ENCODE measurements at regions not wholly inside any gene's neighbourhood (a gene's known extent, or its start where the extent isn't known, plus 50 kb on each side); places are given as distances from the start of the nearest gene placed in this dataset.

DNA sequence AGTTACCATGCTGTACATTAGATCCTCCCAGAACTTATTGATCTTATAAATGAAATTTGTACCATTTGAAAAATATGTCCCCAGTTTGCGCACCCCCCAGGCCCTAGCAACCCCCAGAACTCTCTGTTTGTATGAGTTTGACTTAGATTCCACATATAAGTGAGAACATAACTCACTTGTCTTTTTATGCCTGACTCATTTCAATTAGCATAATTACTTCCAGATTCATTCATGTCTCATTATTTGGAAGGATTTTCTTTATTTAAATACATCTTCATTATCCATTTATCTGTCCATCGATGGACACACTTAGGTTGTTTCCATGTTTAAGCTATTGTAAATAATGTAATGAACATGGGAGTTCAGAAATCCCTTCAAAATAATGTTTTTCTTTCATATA, 705.9 kb downstream of the CCDC85A start:
- no peak for ATAC-seq
- H3K4me3 Mint-ChIP-seq = no peak overlapping the region
- no peaks in the 10 kb centered on the region for H3K4me1 Mint-ChIP-seq (ENCODE audit: low read depth)
- no peak for DNase-seq
- no peaks in the 10 kb centered on the region for H3K27me3 Mint-ChIP-seq (ENCODE audit: low read depth)
- H3K36me3 Mint-ChIP-seq (ENCODE audit: insufficient read depth) = no peaks in the 10 kb centered on the region
- no peaks in the 10 kb centered on the region for H3K9me3 Mint-ChIP-seq

- Mint-ChIP-seq H3K4me3 (no peak overlapping the region), H3K4me1 (ENCODE audit: low read depth) (no peaks in the 10 kb centered on the region), H3K27me3 (ENCODE audit: low read depth) (no peaks in the 10 kb centered on the region), H3K36me3 (ENCODE audit: insufficient read depth) (no peaks in the 10 kb centered on the region), H3K9me3 (peaks cover 8% of the 10 kb centered on the region)
- DNase-seq (no peak), ATAC-seq (no peak)
Observed at GRCh38 chr2:56892382-56892781, 708.6 kb downstream of the CCDC85A start.

GRCh38 chr2:56898986-56899385, 715.2 kb downstream of the CCDC85A start:
- H3K4me1 Mint-ChIP-seq (ENCODE audit: low read depth) = no peaks in the 10 kb centered on the region
- peaks cover 13% of the 10 kb centered on the region for H3K9me3 Mint-ChIP-seq
- H3K4me3 Mint-ChIP-seq = no peak overlapping the region
- no peaks in the 10 kb centered on the region for H3K27me3 Mint-ChIP-seq (ENCODE audit: low read depth)
- ATAC-seq = no peak
- H3K36me3 Mint-ChIP-seq (ENCODE audit: insufficient read depth) = no peaks in the 10 kb centered on the region
- DNase-seq = no peak

DNA sequence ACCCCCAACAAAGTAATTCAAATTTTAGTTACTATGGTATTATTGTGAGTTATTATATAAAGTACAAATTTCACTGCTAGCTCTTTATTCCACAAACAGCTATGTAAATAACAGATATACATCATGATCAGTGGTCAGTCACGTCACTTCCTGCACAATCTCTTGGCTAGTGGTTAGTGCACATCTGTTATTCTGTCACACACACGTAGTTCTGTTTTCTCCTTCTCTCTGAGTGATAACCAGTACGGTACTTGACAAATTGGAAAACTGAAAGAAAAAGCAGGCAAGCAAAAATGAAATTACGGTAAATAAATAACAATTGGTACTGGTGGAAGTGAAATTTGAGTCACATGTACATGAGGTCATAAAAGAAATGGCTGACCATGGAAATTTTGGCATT, 728.7 kb downstream of the CCDC85A start:
- DNase-seq = no peak
- no peaks in the 10 kb centered on the region for H3K27me3 Mint-ChIP-seq (ENCODE audit: low read depth)
- no peaks in the 10 kb centered on the region for H3K4me1 Mint-ChIP-seq (ENCODE audit: low read depth)
- peaks cover 13% of the 10 kb centered on the region for H3K9me3 Mint-ChIP-seq
- ATAC-seq = no peak
- H3K4me3 Mint-ChIP-seq = no peak overlapping the region
- H3K36me3 Mint-ChIP-seq (ENCODE audit: insufficient read depth) = no peaks in the 10 kb centered on the region

DNA sequence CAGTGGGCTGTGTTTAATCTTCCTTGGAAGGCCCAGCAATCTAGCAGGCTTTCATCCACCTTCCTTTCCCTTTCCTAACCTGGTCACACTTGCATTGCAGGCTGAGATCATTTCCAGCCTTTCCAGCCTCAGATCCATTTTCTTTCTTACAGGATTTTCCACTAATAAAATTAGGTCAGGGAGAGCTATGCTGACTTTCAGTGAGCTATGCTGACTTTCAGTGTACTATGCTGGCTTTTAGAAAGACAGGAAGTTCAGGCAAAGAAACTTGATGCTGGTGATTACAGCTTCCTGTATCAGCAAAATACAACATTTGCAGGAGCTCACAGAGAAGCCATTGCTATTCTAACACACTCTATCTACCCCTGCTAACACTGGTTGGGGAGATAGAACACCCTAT, 735.0 kb downstream of the CCDC85A start:
- H3K36me3 Mint-ChIP-seq (ENCODE audit: insufficient read depth) = no peaks in the 10 kb centered on the region
- ATAC-seq (no peak), DNase-seq (no peak)
- H3K27me3 Mint-ChIP-seq (ENCODE audit: low read depth) = no peaks in the 10 kb centered on the region
- H3K9me3 Mint-ChIP-seq = peaks cover 9% of the 10 kb centered on the region
- no peak overlapping the region for H3K4me3 Mint-ChIP-seq
- no peaks in the 10 kb centered on the region for H3K4me1 Mint-ChIP-seq (ENCODE audit: low read depth)

GRCh38 chr2:56933976-56934375, 750.2 kb downstream of the CCDC85A start:
- H3K36me3 Mint-ChIP-seq (ENCODE audit: insufficient read depth) = no peaks in the 10 kb centered on the region
- no peak for ATAC-seq
- no peak overlapping the region for H3K4me3 Mint-ChIP-seq
- no peaks in the 10 kb centered on the region for H3K27me3 Mint-ChIP-seq (ENCODE audit: low read depth)
- DNase-seq = no peak
- peaks cover 13% of the 10 kb centered on the region for H3K9me3 Mint-ChIP-seq
- no peaks in the 10 kb centered on the region for H3K4me1 Mint-ChIP-seq (ENCODE audit: low read depth)

- no peaks in the 10 kb centered on the region for H3K27me3 Mint-ChIP-seq (ENCODE audit: low read depth)
- no peak for ATAC-seq
- DNase-seq = no peak
- no peaks in the 10 kb centered on the region for H3K36me3 Mint-ChIP-seq (ENCODE audit: insufficient read depth)
- H3K9me3 Mint-ChIP-seq = peaks cover 8% of the 10 kb centered on the region
- no peaks in the 10 kb centered on the region for H3K4me1 Mint-ChIP-seq (ENCODE audit: low read depth)
- H3K4me3 Mint-ChIP-seq = no peak overlapping the region
Observed at GRCh38 chr2:56934866-56935265, 751.1 kb downstream of the CCDC85A start.

GRCh38 chr2:56940054-56940453, 756.3 kb downstream of the CCDC85A start:
- no peaks in the 10 kb centered on the region for H3K36me3 Mint-ChIP-seq (ENCODE audit: insufficient read depth)
- H3K27me3 Mint-ChIP-seq (ENCODE audit: low read depth) = no peaks in the 10 kb centered on the region
- no peaks in the 10 kb centered on the region for H3K4me1 Mint-ChIP-seq (ENCODE audit: low read depth)
- H3K4me3 Mint-ChIP-seq = no peak overlapping the region
- H3K9me3 Mint-ChIP-seq = peaks cover 22% of the 10 kb centered on the region
- no peak for ATAC-seq
- no peak for DNase-seq

- Mint-ChIP-seq H3K36me3 (ENCODE audit: insufficient read depth) (no peaks in the 10 kb centered on the region), H3K4me3 (no peak overlapping the region), H3K9me3 (peaks cover 35% of the 10 kb centered on the region), H3K4me1 (ENCODE audit: low read depth) (no peaks in the 10 kb centered on the region), H3K27me3 (ENCODE audit: low read depth) (no peaks in the 10 kb centered on the region)
- DNase-seq (no peak), ATAC-seq (no peak)
Observed at GRCh38 chr2:56952871-56953270, 769.1 kb downstream of the CCDC85A start.

DNA sequence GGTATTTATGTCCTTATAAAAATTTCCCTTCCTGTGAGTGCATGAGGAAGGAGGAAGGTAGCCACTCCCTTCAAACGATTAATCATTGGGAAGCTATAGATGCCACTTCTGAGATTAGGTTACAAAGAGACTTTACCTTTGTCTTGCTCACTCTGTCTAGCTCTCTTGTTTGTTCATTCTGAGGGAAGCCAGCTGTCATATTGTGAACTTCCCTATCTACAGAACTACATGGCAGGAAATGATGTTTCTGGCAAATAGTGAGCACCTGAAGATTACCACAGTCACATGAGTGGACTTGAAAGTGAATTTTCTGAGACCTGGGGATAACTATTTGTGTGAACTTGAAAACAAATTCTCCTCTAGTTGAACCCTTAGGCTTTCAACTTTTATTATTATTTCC, 776.8 kb downstream of the CCDC85A start:
- no peak overlapping the region for H3K4me3 Mint-ChIP-seq
- no peak for ATAC-seq
- DNase-seq = no peak
- no peaks in the 10 kb centered on the region for H3K4me1 Mint-ChIP-seq (ENCODE audit: low read depth)
- no peaks in the 10 kb centered on the region for H3K36me3 Mint-ChIP-seq (ENCODE audit: insufficient read depth)
- H3K9me3 Mint-ChIP-seq = peaks cover 24% of the 10 kb centered on the region
- no peaks in the 10 kb centered on the region for H3K27me3 Mint-ChIP-seq (ENCODE audit: low read depth)

GRCh38 chr2:56962673-56963072, 778.9 kb downstream of the CCDC85A start:
- DNase-seq (no peak), ATAC-seq (no peak)
- Mint-ChIP-seq H3K36me3 (ENCODE audit: insufficient read depth) (no peaks in the 10 kb centered on the region), H3K9me3 (peaks cover 23% of the 10 kb centered on the region), H3K27me3 (ENCODE audit: low read depth) (no peaks in the 10 kb centered on the region), H3K4me3 (no peak overlapping the region), H3K4me1 (ENCODE audit: low read depth) (no peaks in the 10 kb centered on the region)

- no peak overlapping the region for H3K4me3 Mint-ChIP-seq
- no peak for ATAC-seq
- no peaks in the 10 kb centered on the region for H3K4me1 Mint-ChIP-seq (ENCODE audit: low read depth)
- no peaks in the 10 kb centered on the region for H3K36me3 Mint-ChIP-seq (ENCODE audit: insufficient read depth)
- no peak for DNase-seq
- peaks cover 18% of the 10 kb centered on the region for H3K9me3 Mint-ChIP-seq
- H3K27me3 Mint-ChIP-seq (ENCODE audit: low read depth) = no peaks in the 10 kb centered on the region
Observed at GRCh38 chr2:56969513-56969912, 785.7 kb downstream of the CCDC85A start.

- ATAC-seq (no peak), DNase-seq (no peak)
- Mint-ChIP-seq H3K27me3 (ENCODE audit: low read depth) (no peaks in the 10 kb centered on the region), H3K36me3 (ENCODE audit: insufficient read depth) (no peaks in the 10 kb centered on the region), H3K4me3 (no peak overlapping the region), H3K4me1 (ENCODE audit: low read depth) (no peaks in the 10 kb centered on the region), H3K9me3 (peaks cover 15% of the 10 kb centered on the region)
Observed at GRCh38 chr2:56971383-56971974, 787.7 kb downstream of the CCDC85A start.

GRCh38 chr2:56981554-56981953, 797.8 kb downstream of the CCDC85A start:
- ATAC-seq = no peak
- Mint-ChIP-seq H3K36me3 (ENCODE audit: insufficient read depth) (no peaks in the 10 kb centered on the region), H3K27me3 (ENCODE audit: low read depth) (no peaks in the 10 kb centered on the region), H3K9me3 (peaks cover 31% of the 10 kb centered on the region), H3K4me3 (no peak overlapping the region), H3K4me1 (ENCODE audit: low read depth) (no peaks in the 10 kb centered on the region)
- no peak for DNase-seq

- ATAC-seq (no peak), DNase-seq (no peak)
- Mint-ChIP-seq H3K36me3 (ENCODE audit: insufficient read depth) (no peaks in the 10 kb centered on the region), H3K27me3 (ENCODE audit: low read depth) (no peaks in the 10 kb centered on the region), H3K4me3 (no peak overlapping the region), H3K9me3 (peaks cover 17% of the 10 kb centered on the region), H3K4me1 (ENCODE audit: low read depth) (no peaks in the 10 kb centered on the region)
Observed at GRCh38 chr2:56985609-56986008, 801.8 kb downstream of the CCDC85A start.

DNA sequence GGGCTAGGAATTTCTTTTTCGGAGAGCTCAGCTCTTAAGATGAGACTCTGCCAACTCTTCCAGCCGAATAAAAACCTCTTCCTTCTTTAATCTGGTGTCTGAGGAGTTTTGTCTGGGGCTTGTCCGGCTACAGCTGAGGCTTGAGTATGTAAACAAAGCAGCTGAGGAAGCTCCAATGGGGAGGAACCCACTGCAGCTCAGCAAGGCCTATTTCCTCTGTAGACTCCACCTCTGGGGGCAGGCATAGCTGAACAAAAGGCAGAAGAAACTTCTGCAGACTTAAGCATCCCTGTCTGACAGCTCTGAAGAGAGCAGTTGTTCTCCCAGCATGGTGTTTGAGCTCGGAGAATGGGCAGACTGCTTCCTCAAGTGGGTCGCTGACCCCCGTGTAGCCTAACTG, 838.7 kb downstream of the CCDC85A start:
- H3K4me1 Mint-ChIP-seq (ENCODE audit: low read depth) = no peaks in the 10 kb centered on the region
- H3K27me3 Mint-ChIP-seq (ENCODE audit: low read depth) = no peaks in the 10 kb centered on the region
- H3K9me3 Mint-ChIP-seq = peaks cover 30% of the 10 kb centered on the region
- H3K36me3 Mint-ChIP-seq (ENCODE audit: insufficient read depth) = no peaks in the 10 kb centered on the region
- no peak overlapping the region for H3K4me3 Mint-ChIP-seq
- ATAC-seq = no peak
- no peak for DNase-seq

All from activated T-cell treated with anti-CD3 and anti-CD28 coated beads, Interleukin-2, amount 50 U/mL, for 4 hours (primary cell).